ENCODE measurements at regions not wholly inside any gene's neighbourhood (a gene's known extent, or its start where the extent isn't known, plus 50 kb on each side); places are given as distances from the start of the nearest gene placed in this dataset.

GRCh38 chr3:153089620-153090019 is 72.4 kb upstream of the RAP2B start:
- TF ChIP-seq CTCF (IDR thresholded peaks at IDR 0.05) = no peak
- no peak for TF ChIP-seq EZH2 (IDR thresholded peaks at IDR 0.05)
